ENCODE measurements at regions not wholly inside any gene's neighbourhood (a gene's known extent, or its start where the extent isn't known, plus 50 kb on each side); places are given as distances from the start of the nearest gene placed in this dataset.
"Not testable (repeated sequence)": the region's sequence is repeated elsewhere in the genome, so short reads cannot be mapped to it uniquely, and the experiment has no call there.

GRCh38 chr11:97072420-97072819, 682.6 kb downstream of the JRKL start:
- no peak overlapping the region for H3K4me3 ChIP-seq (ENCODE audit: low read depth, low read length)
- TF ChIP-seq CTCF (conservative IDR thresholded peaks at IDR 0.05; ENCODE audit: low read depth, low read length) = no peak

GRCh38 chr11:97076666-97077065, 686.9 kb downstream of the JRKL start:
- not testable (repeated sequence) for DNase-seq (ENCODE audit: low read depth); H3K4me3 ChIP-seq (ENCODE audit: low read depth, low read length)

More at GRCh38 chr11:97072420-97072819, 682.6 kb downstream of the JRKL start:
- DNase-seq (ENCODE audit: low read depth) = no peak

GRCh38 chr11:97078443-97078842, 688.6 kb downstream of the JRKL start:
- TF ChIP-seq CTCF (conservative IDR thresholded peaks at IDR 0.05; ENCODE audit: low read depth, low read length) = no peak
- no peak overlapping the region for H3K4me3 ChIP-seq (ENCODE audit: low read depth, low read length)
- no peak for DNase-seq (ENCODE audit: low read depth)

- DNase-seq (ENCODE audit: low read depth) = no peak
- H3K4me3 ChIP-seq (ENCODE audit: low read depth, low read length) = no peak overlapping the region
Observed at GRCh38 chr11:97079244-97079643, 689.4 kb downstream of the JRKL start.

GRCh38 chr11:97087419-97087818, 697.6 kb downstream of the JRKL start:
- no peak overlapping the region for H3K4me3 ChIP-seq (ENCODE audit: low read depth, low read length)
- no peak for DNase-seq (ENCODE audit: low read depth)
- no peak for TF ChIP-seq CTCF (conservative IDR thresholded peaks at IDR 0.05; ENCODE audit: low read depth, low read length)

More at GRCh38 chr11:97079244-97079643, 689.4 kb downstream of the JRKL start:
- no peak for TF ChIP-seq CTCF (conservative IDR thresholded peaks at IDR 0.05; ENCODE audit: low read depth, low read length)

- DNase-seq (ENCODE audit: low read depth) = no peak
- TF ChIP-seq CTCF (conservative IDR thresholded peaks at IDR 0.05; ENCODE audit: low read depth, low read length) = no peak
- no peak overlapping the region for H3K4me3 ChIP-seq (ENCODE audit: low read depth, low read length)
Observed at GRCh38 chr11:97092823-97093222, 703.0 kb downstream of the JRKL start.

- H3K4me3 ChIP-seq (ENCODE audit: low read depth, low read length); DNase-seq (ENCODE audit: low read depth): not testable (repeated sequence)
Observed at GRCh38 chr11:97102180-97102579, 712.4 kb downstream of the JRKL start.

- TF ChIP-seq CTCF (conservative IDR thresholded peaks at IDR 0.05; ENCODE audit: low read depth, low read length) = no peak
Observed at GRCh38 chr11:97107604-97108003, 717.8 kb downstream of the JRKL start.

More at GRCh38 chr11:97107604-97108003, 717.8 kb downstream of the JRKL start:
- no peak for DNase-seq (ENCODE audit: low read depth)
- H3K4me3 ChIP-seq (ENCODE audit: low read depth, low read length) = no peak overlapping the region
